HG02885 (cell line): ENCODE measurements at regions not wholly inside any gene's neighbourhood (a gene's known extent, or its start where the extent isn't known, plus 50 kb on each side); places are given as distances from the start of the nearest gene placed in this dataset.

Source experiments
- ATAC-seq: cut with Tn5 transposase; IDR thresholded peaks from one replicate; pipeline ENCODE4 v1.9.1; 2021; ENCODE audit warnings: mild to moderate bottlenecking; ENCODE audit not compliant: unreplicated experiment, poor library complexity

DNA sequence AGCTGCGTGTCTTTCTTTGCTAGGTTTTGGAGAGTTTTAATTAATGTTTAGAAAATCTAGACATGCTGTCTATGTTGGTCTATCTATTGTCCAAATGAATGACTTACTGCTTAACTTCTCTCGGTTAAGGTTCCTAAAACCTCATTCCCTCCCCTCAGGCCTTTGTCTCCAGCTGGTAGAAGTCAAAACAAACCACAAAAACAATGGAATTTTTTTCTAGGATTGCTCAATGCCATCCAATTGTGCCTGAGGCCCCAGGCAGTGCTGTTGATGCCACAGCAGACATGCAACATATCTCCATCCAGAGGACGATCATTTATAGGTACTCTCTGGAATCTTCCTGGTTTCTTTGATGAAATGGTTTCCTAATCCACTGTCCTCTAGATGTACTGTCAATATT, 448.2 kb upstream of the TBX3 start:
- no peak for ATAC-seq

DNA sequence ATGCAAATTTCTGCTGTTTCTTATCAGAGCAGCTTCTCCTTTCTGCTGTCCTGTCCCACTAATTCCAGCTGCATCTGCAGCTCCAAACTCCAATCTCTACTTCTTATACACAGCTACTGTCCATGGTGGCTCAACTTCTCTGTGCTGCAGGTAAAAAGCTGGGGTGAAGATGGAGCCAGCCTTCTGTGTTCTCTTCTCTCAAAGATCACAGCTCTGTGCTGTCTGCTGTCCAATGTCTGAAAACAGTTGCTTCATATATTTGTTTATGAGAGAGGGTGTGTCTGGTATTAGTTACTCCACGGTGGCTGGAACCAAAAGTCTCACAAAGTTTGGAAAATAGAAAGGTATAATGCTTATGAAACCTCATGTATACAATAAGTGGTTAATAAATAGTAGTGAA, 445.8 kb upstream of the TBX3 start:
- ATAC-seq, result no peak

DNA sequence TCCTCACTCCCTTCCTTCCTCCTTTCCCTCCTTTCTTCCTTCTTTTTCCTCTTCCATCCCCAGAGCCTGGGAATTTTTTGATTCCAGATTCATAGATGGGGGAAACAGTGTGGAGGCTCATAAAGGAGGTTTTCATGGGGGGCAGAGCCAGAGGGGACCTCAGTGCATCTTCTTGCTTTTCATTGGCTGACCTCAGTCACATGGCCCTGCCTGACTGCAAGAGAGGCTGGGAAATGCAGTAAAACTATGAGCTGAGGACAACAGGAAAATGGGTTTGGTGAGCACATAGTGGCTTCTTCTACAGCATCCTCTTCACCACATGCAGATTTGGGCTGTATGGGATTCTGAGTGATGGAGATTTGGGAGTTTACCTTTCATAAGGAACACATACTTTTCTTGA, 437.1 kb upstream of the TBX3 start:
- ATAC-seq, result no peak

DNA sequence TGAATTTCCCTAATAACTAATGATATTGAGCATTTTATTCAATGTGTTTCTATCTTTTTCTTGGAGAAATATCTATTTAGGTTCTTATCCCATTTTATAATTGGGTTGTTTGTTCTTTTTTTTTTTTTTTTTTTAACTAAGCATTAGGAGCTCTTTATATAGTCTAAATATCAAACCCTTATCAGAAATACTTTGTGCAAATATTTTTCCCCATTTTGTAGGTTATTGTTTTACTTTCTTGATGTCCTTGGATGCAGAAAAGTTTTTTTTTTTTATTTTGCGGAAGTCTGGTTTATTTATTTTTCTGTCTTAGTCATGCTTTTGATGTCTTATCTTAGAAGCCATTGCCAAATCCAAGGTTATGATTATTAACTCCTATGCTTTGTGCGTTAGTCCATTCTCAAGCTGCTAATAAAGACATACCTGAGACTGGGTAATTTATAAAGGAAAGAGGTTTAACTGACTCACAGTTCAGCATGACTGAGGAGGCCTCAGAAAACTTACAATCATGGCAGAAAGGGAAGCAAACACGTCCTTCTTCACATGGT, 434.3 kb upstream of the TBX3 start:
- no peak for ATAC-seq

DNA sequence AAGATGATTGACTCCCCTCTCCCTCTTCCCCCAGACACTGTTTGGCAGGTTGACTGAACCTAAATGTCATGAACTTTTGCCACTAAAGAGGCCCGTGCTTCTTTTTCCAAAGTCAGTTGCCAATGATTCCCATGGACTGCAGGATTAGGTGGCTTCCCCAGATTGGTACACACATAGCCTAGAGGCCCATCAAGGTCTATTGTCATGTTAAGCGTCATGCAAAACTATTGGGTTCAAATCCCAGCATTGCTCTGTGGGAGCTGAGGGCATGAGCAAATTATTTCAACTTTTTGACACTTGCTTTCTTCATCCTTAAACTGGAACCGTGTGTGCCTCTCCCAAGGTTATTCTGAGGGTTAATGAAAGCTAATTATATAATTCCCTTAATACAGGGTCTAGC, 430.2 kb upstream of the TBX3 start:
- ATAC-seq, result no peak

DNA sequence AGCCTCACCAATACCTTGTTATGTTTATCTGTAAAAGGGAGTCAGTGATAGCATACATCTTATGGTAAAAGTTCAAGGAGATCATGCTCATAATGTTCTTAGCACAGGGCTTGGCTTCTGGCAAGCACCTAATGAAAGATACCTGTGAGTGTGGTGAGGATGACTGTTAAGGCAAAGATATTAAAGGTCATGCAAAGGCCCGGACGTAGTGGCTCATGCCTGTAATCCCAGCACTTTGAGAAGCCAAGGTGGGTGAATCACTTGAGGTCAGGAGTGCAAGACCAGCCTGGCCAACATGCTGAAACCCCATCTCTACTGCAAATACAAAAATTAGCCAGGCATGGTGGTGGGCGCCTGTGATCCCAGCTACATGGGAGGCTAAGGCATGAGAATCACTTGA, 425.9 kb upstream of the TBX3 start:
- no peak for ATAC-seq

DNA sequence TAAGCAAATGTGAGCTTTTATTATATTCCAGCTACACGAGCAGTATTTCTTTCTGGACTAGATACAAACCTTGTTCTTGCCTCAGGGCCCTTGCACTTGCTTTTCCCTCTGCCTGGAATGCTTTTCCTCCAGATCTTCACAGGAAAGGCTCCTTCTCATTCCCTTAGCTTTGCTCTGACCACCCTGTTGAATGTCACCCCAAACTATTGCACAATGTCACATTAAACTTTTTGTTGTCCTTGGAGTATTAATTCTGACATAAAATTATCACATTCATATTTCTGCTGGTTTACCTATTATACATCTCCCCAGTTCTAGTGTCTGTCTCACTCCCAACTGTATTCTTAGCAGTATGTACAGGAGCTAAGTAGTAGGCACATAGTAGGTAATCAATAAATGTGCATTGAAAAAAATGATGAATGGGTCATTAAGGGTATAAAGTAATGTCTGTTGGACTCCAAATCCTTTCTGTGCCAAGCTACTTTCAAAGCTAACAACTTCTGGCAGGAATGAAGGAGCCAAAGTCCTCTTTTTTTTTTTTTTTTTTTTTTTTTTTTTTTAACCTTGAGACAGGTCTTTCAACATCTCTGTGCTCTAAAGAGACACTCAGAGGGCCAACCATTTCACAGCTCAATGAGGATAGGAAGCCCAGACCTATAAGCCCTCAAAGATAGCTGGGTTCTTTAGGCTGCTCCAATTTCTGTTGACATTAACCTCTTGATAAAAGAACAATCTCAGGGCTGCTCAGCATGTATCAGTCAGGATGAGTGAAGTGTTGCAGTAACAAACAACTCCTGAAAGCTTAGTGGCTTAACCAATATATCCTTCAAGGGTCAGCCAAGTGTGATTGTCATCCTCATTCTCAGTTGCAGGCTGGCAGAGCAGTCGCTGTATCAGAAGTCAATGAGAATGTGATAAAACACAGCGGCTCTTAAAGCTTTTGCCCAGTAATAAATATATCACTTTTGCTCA, 424.4 kb upstream of the TBX3 start:
- no peak for ATAC-seq

DNA sequence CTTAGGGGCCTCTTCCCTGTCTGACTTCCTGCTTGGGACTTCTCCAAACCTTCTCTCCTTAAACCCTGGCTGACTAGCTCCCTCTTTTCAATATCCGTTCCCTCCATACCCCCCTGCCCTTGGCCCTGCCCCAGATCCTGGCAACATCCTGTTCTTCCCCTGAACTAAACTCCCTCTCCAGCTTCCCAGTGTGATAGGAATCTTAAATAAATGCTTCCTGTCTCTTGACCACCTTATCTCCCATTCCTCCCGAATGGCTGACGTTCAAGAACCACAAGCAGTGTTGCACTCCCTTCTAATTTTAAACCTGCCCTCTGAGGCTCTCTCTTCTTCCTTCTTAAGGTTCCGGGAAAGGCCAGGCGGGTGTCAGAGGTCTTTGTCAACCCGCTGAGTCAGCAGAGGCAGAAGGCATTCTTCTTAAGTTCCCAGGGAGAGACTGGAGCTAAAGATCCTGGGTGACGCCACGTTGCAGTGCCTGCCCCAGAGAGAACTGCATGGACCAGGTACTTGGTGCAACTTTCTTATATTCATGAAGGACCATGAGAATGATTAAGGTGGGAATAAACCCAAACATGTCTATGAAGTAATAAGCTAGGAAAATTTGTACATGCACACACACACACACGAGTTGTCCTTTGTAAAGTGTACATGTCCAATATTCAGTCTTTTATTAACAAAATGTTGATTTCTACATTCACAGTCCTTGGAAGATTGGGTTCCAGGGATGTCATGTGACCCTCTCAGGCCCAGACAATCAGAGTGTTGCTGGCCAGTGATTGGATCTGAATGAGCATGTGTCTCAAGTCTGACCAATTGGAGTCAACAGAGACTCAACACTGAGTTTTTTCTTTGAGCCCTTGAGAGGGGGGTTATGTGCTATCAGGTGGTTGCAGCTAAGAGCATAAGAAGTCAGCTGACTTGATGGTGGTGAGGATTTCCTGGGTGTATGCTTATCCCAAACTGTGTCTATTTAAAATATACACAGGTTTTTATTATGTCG, 420.2 kb upstream of the TBX3 start:
- no peak for ATAC-seq

DNA sequence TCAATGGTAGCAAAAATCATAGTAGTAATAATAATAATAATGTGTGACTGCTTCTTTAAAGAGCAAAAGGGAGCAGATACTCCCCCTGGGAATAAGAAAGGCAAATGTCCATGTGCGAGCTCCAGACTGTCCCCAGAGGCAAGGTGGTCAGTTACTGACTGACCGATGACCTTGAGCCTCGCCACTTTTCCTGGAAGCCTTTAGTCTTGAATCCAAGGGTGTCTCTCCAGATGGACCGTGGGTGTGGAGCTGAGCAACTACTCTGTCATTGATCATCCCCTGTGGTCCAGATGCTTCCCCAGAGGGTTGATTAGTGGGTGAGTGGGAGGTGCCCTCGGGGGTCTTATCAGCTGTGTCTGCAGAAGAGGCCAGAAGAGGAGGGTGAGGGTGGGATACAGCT, 418.5 kb upstream of the TBX3 start:
- no peak for ATAC-seq

DNA sequence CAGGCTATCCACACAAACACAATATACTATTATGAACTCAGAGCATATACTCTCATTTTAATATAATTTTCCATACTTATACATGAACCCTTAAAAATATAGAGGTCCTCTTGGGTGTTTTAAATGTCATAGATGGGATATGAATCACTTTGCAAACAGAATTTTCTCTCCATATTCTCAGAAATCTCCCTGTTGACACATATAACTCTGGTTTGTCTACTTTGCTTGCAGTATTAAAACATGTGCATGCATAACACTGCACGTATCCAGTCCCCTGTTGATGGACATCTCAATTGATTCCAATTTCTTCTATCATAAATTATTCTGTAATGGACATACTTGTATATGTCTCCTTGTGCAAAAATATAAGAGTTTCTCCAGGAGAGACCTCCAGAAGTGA, 417.5 kb upstream of the TBX3 start:
- no peak for ATAC-seq

DNA sequence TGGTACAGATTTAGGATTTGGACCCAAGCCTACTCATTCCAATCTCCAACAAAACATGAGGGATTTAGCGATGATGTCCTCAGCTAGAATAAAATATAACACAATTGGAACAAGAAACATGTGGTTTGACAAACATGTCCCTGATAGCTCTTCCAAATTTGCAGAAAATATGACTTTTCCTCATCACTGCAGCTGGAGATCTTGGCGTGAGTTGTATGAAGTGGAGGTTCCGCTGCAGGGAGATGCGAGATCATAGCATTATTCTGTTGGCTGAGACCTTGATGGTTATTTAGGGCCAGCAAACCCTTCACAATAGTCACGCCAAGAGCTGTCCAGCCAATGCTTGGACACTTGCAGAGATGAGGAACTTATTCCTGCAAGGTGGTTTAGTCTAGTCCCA, 413.4 kb upstream of the TBX3 start:
- no peak for ATAC-seq

DNA sequence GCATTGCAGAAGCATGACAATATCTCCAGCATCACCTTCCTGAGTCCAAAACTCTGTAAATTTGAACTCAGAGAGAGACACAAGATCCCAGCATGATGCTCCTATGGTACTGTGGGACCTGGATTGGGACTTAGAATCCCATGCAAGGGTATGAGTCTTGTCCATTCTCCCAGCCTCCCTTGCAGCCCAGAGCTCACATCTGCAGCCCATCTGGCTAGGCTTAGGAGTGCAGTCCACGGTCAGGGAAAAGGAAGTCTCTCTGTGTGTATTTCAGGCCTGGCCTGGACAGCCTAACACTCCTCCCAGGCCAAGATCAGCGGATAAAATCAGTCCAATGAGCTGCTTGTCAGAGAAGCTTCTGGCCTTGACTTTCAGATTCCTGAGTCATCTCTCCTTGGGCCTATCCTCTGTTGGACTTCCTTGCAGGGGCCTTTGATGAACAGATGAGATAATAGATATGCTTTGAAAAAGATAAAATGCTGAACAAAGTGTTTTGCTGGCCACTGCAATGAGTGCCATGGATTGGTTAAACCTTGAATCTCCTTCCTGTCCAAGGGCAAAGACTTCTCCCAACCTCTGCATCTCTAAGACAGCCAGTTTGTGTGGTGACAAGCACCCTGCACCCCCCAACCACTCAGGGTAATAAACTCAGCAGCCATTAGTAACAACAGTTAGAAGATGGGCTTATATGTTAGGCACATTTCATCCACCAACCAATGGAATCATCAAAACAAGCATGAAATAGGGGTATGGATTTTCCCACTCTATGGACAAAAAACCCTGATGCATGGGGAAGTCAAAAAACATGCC, 412.8 kb upstream of the TBX3 start:
- no peak for ATAC-seq

DNA sequence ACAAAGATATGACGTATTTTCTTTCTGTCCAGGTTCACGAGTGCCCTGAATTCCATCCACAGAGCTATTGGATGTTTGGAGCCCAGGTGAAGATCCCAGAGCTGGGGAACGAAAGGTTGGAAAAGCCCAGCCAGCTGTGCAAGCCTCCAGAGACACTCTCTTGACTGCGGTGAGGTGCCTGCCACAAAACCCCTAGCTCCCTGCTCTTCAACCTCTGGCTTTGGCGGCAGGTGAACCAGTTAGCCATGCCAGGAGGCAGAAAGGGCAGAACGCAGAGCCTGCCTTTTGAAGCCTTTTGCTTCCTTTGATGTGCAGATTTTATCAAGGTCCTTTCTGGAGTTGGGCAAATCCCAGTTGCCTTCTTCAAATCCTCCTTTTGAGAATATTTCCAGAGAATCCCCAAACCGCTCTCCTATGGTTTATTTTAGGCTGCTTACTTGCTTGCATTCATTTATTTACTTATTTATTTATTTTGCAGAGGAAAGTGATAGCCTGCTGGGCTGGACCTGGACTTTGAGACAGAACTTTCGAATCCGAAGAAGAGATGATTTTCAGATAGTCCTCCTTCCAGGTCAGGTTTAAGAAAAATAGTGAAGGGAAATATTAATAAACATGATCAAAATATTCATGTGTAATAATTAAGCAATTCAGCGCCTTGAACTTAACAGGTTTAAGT, 411.2 kb upstream of the TBX3 start:
- no peak for ATAC-seq

DNA sequence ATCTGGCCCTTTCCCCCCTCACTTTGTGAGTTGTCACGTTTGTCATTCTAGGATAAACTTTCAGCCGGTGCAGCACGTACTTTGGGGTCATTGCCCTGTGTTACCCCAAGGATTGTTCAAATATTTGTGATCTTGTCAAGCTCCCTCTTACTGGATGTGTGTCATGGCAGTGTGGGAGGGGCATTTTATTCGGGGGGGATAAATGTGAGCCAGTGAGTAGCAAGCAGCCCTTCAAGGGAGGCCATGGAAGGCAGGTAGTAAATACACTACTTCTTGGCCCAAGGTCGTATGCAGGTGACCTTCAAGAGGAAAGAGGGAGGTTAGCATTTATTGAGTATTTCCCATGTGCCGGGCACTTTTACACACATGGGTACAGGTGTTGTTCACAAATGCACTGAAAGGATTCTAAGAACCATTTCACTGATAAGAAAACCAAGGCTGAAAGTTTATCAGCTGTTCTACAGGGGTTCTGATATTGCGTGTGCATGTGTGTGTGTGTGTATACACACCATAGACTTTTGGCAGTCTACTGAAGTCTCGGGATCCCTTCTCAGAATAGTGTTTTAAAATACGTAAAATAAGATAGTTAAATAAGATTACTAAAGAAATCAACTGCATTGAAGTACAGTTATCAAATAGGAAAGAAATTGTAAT, 410.3 kb upstream of the TBX3 start:
- ATAC-seq, result no peak

DNA sequence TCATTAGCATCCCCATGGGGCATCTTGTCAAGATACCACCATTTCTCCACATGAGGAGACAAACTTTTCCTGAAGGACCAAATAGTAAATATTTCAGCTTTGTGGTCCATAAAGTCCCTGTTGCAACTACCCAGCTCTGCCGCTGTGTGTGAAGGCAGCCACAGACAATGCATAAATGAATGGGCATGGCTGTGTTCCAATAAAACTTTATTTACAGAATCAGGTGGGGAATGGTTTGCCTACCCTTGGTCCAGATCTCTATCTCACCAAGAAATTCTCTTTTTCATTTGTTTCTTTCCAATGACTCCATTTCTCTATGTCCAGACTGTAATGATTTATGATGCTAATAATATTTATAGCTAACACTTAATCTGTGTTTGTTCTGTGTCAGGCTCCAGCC, 409.3 kb upstream of the TBX3 start:
- no peak for ATAC-seq

DNA sequence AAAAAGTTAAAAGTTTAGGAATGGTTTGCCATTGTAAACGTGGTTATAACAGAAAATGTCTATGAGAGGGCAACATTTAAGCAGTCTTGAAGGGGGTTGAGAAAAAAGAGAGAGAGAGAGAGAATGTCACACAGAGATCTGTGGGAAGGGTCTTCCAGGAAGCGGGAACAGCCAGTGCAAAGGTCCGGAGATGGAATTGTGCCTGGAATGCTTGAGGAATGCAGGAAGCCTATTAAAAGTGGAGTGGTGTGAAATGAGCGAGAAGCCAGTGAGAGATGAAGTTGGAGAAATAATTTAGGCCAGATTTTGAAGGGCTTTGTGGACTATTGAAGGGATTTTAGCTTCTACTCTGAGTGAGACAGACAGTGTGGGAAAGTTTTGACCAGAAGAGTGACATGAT, 406.8 kb upstream of the TBX3 start:
- ATAC-seq, result no peak

DNA sequence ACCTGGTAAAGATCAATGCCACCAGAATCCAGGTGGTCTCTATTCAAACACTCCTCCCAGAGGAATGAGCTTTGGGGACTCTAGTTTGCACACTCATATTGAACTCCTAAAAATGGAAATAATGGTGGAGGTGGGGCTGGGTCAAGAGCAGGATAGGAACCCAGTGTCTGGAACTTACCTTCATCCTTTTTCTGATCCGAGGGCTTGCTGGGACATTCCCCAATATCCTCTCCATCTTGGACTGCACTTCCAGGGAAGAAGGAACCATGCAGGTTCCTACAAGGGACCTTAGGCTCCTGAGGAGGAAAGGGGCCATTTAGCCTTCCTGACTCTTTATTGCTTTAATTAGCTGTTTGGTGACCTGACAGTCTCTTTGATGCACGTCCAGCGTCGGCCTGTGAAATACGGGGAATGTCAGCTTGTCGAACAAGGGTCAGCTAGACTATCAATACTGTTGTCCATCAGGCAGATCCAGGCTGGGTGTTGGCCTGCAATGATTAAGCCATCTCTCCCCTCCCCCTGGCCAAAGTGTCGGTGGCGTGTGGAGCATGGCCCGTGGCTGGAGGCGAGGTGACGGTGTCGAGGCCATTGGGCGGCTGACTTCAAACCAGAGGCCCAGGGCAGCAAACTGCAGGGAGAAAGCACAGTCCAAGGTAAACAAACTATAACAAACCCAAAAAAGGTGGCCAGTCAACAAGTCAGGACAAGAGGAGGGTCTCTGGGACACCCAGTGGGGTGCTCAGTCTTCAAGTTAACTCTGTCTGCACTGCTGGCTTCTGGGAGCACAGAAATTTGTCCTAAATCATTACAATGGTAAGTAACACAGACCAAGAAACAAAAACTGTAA, 405.2 kb upstream of the TBX3 start:
- ATAC-seq, result no peak

DNA sequence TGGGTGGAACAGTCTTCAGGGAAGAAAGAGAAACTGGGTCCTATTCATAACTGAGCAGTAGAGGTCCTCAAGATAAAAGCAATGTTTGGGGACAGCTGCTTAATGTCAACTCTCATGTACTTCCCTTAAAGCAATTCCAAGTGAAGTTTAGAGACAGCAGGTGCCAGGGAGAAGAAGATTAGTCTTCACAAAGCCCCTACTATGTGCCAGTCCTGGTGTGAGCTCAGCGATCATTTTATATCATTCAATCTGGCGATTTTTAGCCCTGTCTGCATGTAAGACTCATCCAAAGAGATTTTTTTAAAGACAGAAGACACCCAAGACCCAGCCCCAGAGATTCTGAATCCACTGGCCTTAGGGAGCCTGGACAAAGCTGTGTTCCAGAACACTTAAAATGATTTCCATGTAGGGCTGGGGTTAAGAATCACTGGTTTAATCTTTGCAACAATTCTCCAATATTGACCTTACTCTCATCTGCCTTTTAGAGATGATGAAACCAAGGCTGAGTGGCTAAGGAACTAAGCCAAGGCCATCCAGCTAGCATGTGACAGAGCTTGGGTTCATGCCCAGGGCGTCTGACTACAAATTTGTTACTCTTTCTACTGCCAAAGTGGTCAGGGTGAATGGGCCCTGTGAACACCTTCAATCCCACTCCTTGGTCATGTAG, 404.5 kb upstream of the TBX3 start:
- no peak for ATAC-seq
